Endothelial cell of umbilical vein (primary cell): ENCODE measurements at regions not wholly inside any gene's neighbourhood (a gene's known extent, or its start where the extent isn't known, plus 50 kb on each side); places are given as distances from the start of the nearest gene placed in this dataset.

ENCODE experiments used
- BruUV-seq: library from RNA; stranded (reverse); fragments of 400-500 nt; replicated peaks from 2 replicates; lab custom pipeline; 2021; lab: Mats Ljungman, UMichigan
- CTCF ChIA-PET: fragments of 300-600, 350-600 bp; sonication (Branson Sonifier 250); formaldehyde crosslinking; loops from one replicate; lab custom pipeline; 2021; ENCODE audit warnings: antibody characterized with exemption, inconsistent platforms; lab: Charles Lee
- POLR2A ChIA-PET: fragments of 300-600, 350-600 bp; sonication (Branson Sonifier 250); formaldehyde crosslinking; loops from one replicate; lab custom pipeline; 2021; ENCODE audit warnings: antibody characterized with exemption, inconsistent platforms; lab: Charles Lee
- DNase-seq: peaks from one replicate; pipeline ENCODE4 v3.0.0-alpha.2; 2011; ENCODE audit warnings: low read depth, low spot score
- FAIRE-seq: peaks from 2 replicates; lab custom pipeline; 2011; peaks lifted over from hg19 to GRCh38; lab: Jason Lieb, UNC
- H2AFZ ChIP-seq: 2 replicates; pipeline ENCODE4 v1.6.0; 2012; ENCODE audit warnings: low read depth, low read length, control low read depth, inconsistent platforms
- H3K27ac ChIP-seq: 2 replicates; pipeline ENCODE4 v1.5.1; 2011; ENCODE audit warnings: low read depth, mild to moderate bottlenecking, control low read depth, low read length, moderate library complexity; ENCODE audit not compliant: insufficient read depth
- H3K27me3 ChIP-seq, 2 experiments: 2 replicates each; pipeline versions ENCODE4 v1.6.0 to v1.6.1; 2011; ENCODE audit warnings: low read length in 2 of 2, mixed read lengths in 1 of 2; ENCODE audit not compliant: control insufficient read depth in 2 of 2, insufficient read depth in 2 of 2
- H3K36me3 ChIP-seq, 2 experiments: 2 replicates in 1 of 2; 3 replicates in 1 of 2; pipeline ENCODE4 v1.5.1; 2011; ENCODE audit warnings: low read length in 2 of 2, mild to moderate bottlenecking in 1 of 2, moderate library complexity in 1 of 2; ENCODE audit not compliant: control insufficient read depth in 2 of 2, insufficient read depth in 2 of 2; ENCODE audit errors: extremely low read depth in 1 of 2
- H3K4me1 ChIP-seq: 3 replicates; pipeline ENCODE4 v1.5.1; 2011; ENCODE audit warnings: mild to moderate bottlenecking, low read length; ENCODE audit not compliant: control insufficient read depth, insufficient read depth; ENCODE audit errors: extremely low read depth
- H3K4me2 ChIP-seq: 2 replicates; pipeline ENCODE4 v1.6.1; 2011; ENCODE audit warnings: low read length, control low read depth, mixed read lengths; ENCODE audit not compliant: insufficient read depth
- H3K4me3 ChIP-seq, 3 experiments: fragments of 200-600 bp in 1 of 3; sonication (generic), shearing (Covaris generic) in 1 of 3; replicated peaks in 1 of 3; 2 replicates each; pipeline ENCODE4 v1.5.1; 2011 to 2016; ENCODE audit warnings: control low read depth in 3 of 3, low read length in 3 of 3, mild to moderate bottlenecking in 2 of 3, inconsistent platforms in 1 of 3, low read depth in 1 of 3, moderate library complexity in 1 of 3; ENCODE audit not compliant: insufficient read depth in 1 of 3
- H3K79me2 ChIP-seq: 2 replicates; pipeline ENCODE4 v1.6.0; 2012; ENCODE audit warnings: low read length, inconsistent platforms; ENCODE audit not compliant: control insufficient read depth, insufficient read depth
- H3K9ac ChIP-seq: replicated peaks from 2 replicates; pipeline ENCODE3; 2011; ENCODE audit warnings: low read length, control low read depth; ENCODE audit not compliant: insufficient read depth; ENCODE audit errors: extremely low read depth
- H3K9me1 ChIP-seq: replicated peaks from 3 replicates; pipeline ENCODE4 v1.6.0; 2011; ENCODE audit warnings: mild to moderate bottlenecking, low read length; ENCODE audit not compliant: control insufficient read depth, insufficient read depth; ENCODE audit errors: extremely low read depth
- H3K9me3 ChIP-seq: replicated peaks from 2 replicates; pipeline ENCODE4 v1.5.1; 2012; ENCODE audit warnings: low read length, inconsistent platforms; ENCODE audit not compliant: control insufficient read depth, insufficient read depth
- H4K20me1 ChIP-seq: replicated peaks from 2 replicates; pipeline ENCODE3; 2011; ENCODE audit warnings: mild to moderate bottlenecking, low read length; ENCODE audit not compliant: control insufficient read depth, insufficient read depth; ENCODE audit errors: extremely low read depth
- EZH2 ChIP-seq: IDR thresholded peaks from 2 replicates; pipeline ENCODE4 v1.6.1; 2012; ENCODE audit warnings: borderline replicate concordance, low read depth, mild to moderate bottlenecking, moderate library complexity, low read length, inconsistent platforms; ENCODE audit not compliant: severe bottlenecking
- FOS ChIP-seq: IDR thresholded peaks from 2 replicates; pipeline ENCODE4 v1.6.1; 2011; ENCODE audit warnings: mild to moderate bottlenecking, low read length, moderate library complexity, borderline replicate concordance; ENCODE audit not compliant: insufficient read depth
- GATA2 ChIP-seq: IDR thresholded peaks from 2 replicates; pipeline ENCODE4 v1.7.0; 2011; ENCODE audit warnings: low read depth, mild to moderate bottlenecking, moderate library complexity, mixed read lengths, low read length; ENCODE audit not compliant: insufficient read length, insufficient read depth
- JUN ChIP-seq: IDR thresholded peaks from 2 replicates; pipeline ENCODE4 v1.6.1; 2011; ENCODE audit warnings: borderline replicate concordance, low read depth; ENCODE audit not compliant: insufficient read length, insufficient read depth
- MYC ChIP-seq: IDR thresholded peaks from one replicate; pipeline ENCODE4 v1.6.1; 2011; ENCODE audit warnings: mild to moderate bottlenecking, low read depth, low read length
- POLR2A ChIP-seq: IDR thresholded peaks from 2 replicates; pipeline ENCODE4 v1.6.1; 2012; ENCODE audit warnings: low read depth, mild to moderate bottlenecking, control low read depth, low read length
- dilution Hi-C: fragments of 300-500 bp; cut with MboI; formaldehyde crosslinking; loops from one replicate; pipeline ENCODE4 v1.15.0; 2019; ENCODE audit warnings: low sequenced_read_pairs; ENCODE audit not compliant: extremely low pct_ligation_motif_present
- intact Hi-C: fragments of 100-400 bp; cut with micrococcal nuclease; formaldehyde crosslinking; loops from one replicate; pipeline ENCODE4 v1.10.0; 2022

DNA sequence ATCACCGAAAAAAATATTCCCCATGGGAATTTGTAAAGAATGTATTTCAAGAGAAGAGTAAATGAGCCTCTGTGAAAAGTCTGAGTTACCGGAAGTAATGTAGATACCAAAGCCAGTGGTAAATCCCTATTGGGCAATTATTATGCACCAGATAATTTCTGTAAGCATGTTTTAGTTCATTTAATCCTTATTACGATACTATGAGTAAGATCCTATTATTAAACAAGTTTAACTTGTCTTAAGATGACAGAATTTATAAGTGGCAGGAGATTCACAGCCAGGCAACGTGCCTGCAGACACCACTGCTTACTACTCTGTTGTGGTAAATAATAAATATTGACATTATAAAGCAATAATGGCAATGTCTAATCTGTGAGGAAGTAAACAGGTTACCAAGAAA lies 280.8 kb upstream of the RGPD4 start:
- ChIA-PET CTCF (no interaction called here), POLR2A (no interaction called here)
- H3K9me3 ChIP-seq, result peaks cover 7% of the 10 kb centered on the region
- H3K4me1 ChIP-seq, result no peaks in the 10 kb centered on the region
- FAIRE-seq (no peak), DNase-seq (no peak)
- no peaks in the 10 kb centered on the region for H3K27me3 ChIP-seq
- H3K4me3 ChIP-seq, result no peak overlapping the region
- intact Hi-C loops, result no loop called here
- dilution Hi-C loops, result no loop called here
- no peak overlapping the region for H3K27ac ChIP-seq
- no peaks in the 10 kb centered on the region for H4K20me1 ChIP-seq
- no peak overlapping the region for H2AFZ ChIP-seq
- no TSS peak for BruUV-seq
- no peaks in the 10 kb centered on the region for H3K79me2 ChIP-seq
- H3K9me1 ChIP-seq, result no peaks in the 10 kb centered on the region
- no peaks in the 10 kb centered on the region for H3K36me3 ChIP-seq
- no peak overlapping the region for H3K4me2 ChIP-seq
- TF ChIP-seq EZH2 (no peak), FOS (no peak), JUN (no peak), POLR2A (no peak), GATA2 (no peak)
- H3K9ac ChIP-seq, result no peak overlapping the region

DNA sequence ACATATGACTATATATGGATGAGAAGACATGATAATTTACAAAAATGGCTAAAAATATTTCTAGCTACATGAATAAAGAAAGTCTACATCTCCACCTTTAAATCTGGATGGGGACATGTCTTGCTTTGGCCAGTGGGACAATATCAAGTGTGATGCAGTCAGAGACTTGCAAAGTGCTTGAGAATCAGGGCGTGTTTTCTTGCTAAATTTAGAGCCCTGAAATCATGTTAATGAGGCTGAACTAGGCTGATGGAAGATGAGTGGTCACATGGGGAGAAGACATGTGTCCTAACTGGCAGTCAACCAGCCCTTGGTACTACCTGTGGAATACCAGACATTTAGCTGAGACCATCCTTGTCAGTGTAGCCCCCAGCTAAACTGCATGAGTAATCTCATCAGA lies 278.5 kb upstream of the RGPD4 start:
- intact Hi-C loops (no loop called here), dilution Hi-C loops (no loop called here)
- Histone ChIP-seq H3K27ac (no peak overlapping the region), H3K9me3 (peaks cover 3% of the 10 kb centered on the region), H2AFZ (no peak overlapping the region), H3K4me1 (no peaks in the 10 kb centered on the region), H3K27me3 (no peaks in the 10 kb centered on the region), H3K4me2 (no peak overlapping the region), H3K9me1 (no peaks in the 10 kb centered on the region), H3K4me3 (no peak overlapping the region), H3K79me2 (no peaks in the 10 kb centered on the region), H4K20me1 (no peaks in the 10 kb centered on the region), H3K9ac (no peak overlapping the region), H3K36me3 (no peaks in the 10 kb centered on the region)
- ChIA-PET CTCF (no interaction called here), POLR2A (no interaction called here)
- FAIRE-seq (no peak), DNase-seq (no peak)
- TF ChIP-seq GATA2 (no peak), POLR2A (no peak), MYC (no peak), FOS (no peak)
- BruUV-seq, result no TSS peak
